Astrocyte of the spinal cord (primary cell): ENCODE measurements at regions not wholly inside any gene's neighbourhood (a gene's known extent, or its start where the extent isn't known, plus 50 kb on each side); places are given as distances from the start of the nearest gene placed in this dataset.

Experiments
- DNase-seq: peaks from one replicate; pipeline ENCODE4 v3.0.0; 2011; ENCODE audit warnings: low read depth, low spot score
- H3K4me3 ChIP-seq: 2 replicates; pipeline ENCODE4 v1.5.1; 2011; ENCODE audit warnings: low read depth, mild to moderate bottlenecking, low read length, moderate library complexity
- CTCF ChIP-seq: IDR thresholded peaks from 2 replicates; pipeline ENCODE4 v1.5.1; 2012; ENCODE audit warnings: low read depth, mild to moderate bottlenecking, low read length, inconsistent platforms
- in situ Hi-C: cut with HindIII; loops from 2 replicates; pipeline ENCODE4 v1.10.0; 2017; ENCODE audit warnings: low sequenced_read_pairs

- in situ Hi-C loops: no loop called here
- no peak overlapping the region for H3K4me3 ChIP-seq
- DNase-seq: no peak
- TF ChIP-seq CTCF: no peak
Observed at GRCh38 chr6:139909992-139910391, 535.5 kb upstream of the CITED2 start.

DNA sequence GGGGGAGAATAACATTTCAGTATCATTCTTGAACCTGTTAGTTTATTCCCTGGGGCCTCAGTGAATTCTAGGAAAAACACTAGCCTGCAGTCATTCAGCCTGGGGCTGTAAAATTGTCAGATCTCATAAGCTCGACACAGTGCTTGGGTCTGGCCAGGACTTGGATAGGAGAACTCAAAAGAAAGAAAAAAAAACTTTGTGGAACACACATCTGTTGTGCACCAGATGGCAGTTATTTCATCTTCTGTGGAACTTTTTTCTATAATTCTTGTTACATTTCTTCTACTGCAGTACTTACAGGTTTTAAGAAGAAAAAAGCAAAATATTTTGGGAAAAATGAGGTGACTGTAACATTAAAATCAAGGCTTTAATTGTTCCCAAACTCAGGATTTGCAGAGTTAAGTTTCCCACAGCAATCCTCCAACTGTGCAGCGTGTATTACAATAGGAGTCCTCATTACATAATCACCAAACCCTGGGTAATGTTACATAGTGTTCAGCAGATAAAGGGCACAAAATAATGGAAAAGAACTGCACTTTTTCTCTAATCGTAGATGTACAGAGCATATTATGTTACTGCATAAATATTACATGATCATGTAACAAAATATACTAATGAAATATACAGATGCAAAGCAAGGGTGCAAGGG lies 531.1 kb upstream of the CITED2 start:
- TF ChIP-seq CTCF: no peak
- H3K4me3 ChIP-seq: no peak overlapping the region
- in situ Hi-C loops: no loop called here
- no peak for DNase-seq

DNA sequence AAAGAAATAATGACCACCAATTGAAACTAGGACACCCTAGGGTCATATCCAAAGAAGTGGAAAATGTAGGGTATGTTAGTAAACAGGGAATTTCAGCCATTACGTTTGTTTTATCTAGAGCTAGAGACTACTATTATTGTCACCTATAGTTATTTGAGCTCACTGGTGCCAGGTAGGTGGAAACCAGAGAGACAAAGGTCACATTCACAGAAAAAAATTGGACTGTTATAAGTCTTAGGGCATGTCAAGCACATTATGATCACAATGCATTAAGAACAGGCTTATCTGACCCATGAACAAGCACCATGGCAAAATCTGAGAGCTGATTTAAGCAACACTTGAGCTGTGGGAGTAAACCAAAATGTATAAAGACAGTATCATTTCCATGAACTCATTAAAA lies 530.1 kb upstream of the CITED2 start:
- no peak for TF ChIP-seq CTCF
- DNase-seq: no peak
- in situ Hi-C loops: no loop called here
- H3K4me3 ChIP-seq: no peak overlapping the region

- no peak for TF ChIP-seq CTCF
- in situ Hi-C loops: no loop called here
- no peak overlapping the region for H3K4me3 ChIP-seq
- DNase-seq: no peak
Observed at GRCh38 chr6:139904158-139904533, 529.7 kb upstream of the CITED2 start.

DNA sequence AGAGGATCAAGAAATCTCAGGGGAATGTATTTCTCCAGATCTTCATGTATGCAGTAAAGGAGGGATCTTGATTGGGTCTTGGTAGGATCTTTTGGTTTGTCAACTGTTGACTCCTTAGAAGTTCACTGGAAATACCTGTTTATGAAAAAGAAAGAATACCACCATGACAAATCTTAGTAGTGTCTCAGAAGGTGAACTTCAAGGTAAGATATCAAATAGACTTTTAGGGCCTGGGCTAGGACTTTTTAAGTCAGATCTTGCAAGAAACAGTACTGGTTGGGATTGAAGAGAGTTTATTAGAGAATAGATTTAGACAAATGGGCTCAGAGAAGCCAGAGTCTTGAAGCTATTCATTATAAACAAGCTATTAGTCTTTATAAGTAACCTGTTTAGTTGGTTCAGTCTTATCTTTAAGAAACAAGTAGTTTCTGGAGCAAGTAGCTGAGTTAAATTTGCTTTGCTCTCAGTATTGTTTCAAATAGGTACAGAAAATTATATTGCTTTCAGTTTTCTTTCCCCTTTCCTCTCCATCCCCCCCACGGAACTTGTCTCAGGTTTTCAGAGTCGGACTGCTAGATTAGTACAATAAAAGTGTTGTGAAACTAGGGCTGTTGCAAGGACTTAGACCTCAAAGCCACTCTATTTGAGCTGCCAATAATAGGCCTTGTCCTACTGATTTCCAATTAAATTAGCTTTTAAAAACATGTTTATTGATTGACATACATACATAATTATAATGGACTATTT lies 529.1 kb upstream of the CITED2 start:
- TF ChIP-seq CTCF: no peak
- no peak overlapping the region for H3K4me3 ChIP-seq
- in situ Hi-C loops: no loop called here
- no peak for DNase-seq

GRCh38 chr6:139895205-139895793 lies 520.9 kb upstream of the CITED2 start:
- peak; percentile 5 for TF ChIP-seq CTCF
- no peak overlapping the region for H3K4me3 ChIP-seq
- in situ Hi-C loops: no loop called here
- DNase-seq: no peak
